MM.1S (cell line): ENCODE measurements at regions not wholly inside any gene's neighbourhood (a gene's known extent, or its start where the extent isn't known, plus 50 kb on each side); places are given as distances from the start of the nearest gene placed in this dataset.

ENCODE experiments used
- CTCF ChIP-seq: fragments of 300-600 bp; sonication (generic); IDR thresholded peaks from 2 replicates; pipeline ENCODE4 v1.5.1; 2016; ENCODE audit warnings: antibody characterized with exemption, low read length, mixed read lengths
- EZH2phosphoT487 ChIP-seq: fragments of 300-600 bp; sonication (generic); IDR thresholded peaks from 2 replicates; pipeline ENCODE4 v1.6.1; 2018; ENCODE audit warnings: antibody characterized with exemption, low read length

- no peak for TF ChIP-seq EZH2phosphoT487
- no peak for TF ChIP-seq CTCF
Measured at GRCh38 chr12:67842124-67842523, 147.1 kb upstream of the IFNG-AS1 start.
